ENCODE measurements at regions not wholly inside any gene's neighbourhood (a gene's known extent, or its start where the extent isn't known, plus 50 kb on each side); places are given as distances from the start of the nearest gene placed in this dataset.

GRCh38 chr10:8674230-8674629 is 619.7 kb downstream of the GATA3 start:
- no peak for TF ChIP-seq CTCF (optimal IDR thresholded peaks at IDR 0.05 in 1 of 3, IDR thresholded peaks at IDR 0.05 in 1 of 3, conservative IDR thresholded peaks at IDR 0.05 in 1 of 3; ENCODE audit: extremely low read depth in 1 of 3, insufficient read depth in 2 of 3, low read length in 3 of 3)
- no peak for TF ChIP-seq EZH2 (IDR thresholded peaks at IDR 0.05; ENCODE audit: low read length)
